ENCODE measurements at regions not wholly inside any gene's neighbourhood (a gene's known extent, or its start where the extent isn't known, plus 50 kb on each side); places are given as distances from the start of the nearest gene placed in this dataset.

GRCh38 chr3:73177827-73178226 lies 116.4 kb downstream of the EBLN2 start:
- TF ChIP-seq CTCF (IDR thresholded peaks at IDR 0.05), result no peak
- TF ChIP-seq EZH2 (IDR thresholded peaks at IDR 0.05), result no peak
- no peak for TF ChIP-seq EZH2phosphoT487 (IDR thresholded peaks at IDR 0.05)

Data from neural progenitor cell (in vitro differentiated cells).